Fibroblast of skin of left quadriceps (primary cell): ENCODE measurements at regions not wholly inside any gene's neighbourhood (a gene's known extent, or its start where the extent isn't known, plus 50 kb on each side); places are given as distances from the start of the nearest gene placed in this dataset.

Source experiments
- DNase-seq, 2 experiments: peaks; one replicate each; pipeline ENCODE4 v3.0.0-alpha.2; 2013; ENCODE audit warnings: low read depth in 2 of 2

- no peak for DNase-seq
These were observed 593.5 kb upstream of the MGMT start for GRCh38 chr10:128873411-128874054.

- no peak for DNase-seq
These were observed 592.7 kb upstream of the MGMT start for GRCh38 chr10:128874331-128874730.

- DNase-seq: no peak
These were observed 591.9 kb upstream of the MGMT start for GRCh38 chr10:128875030-128875744.

GRCh38 chr10:128875956-128876736 is 590.9 kb upstream of the MGMT start:
- peak; percentile 53 to 55 for DNase-seq

GRCh38 chr10:128877141-128877540 is 589.9 kb upstream of the MGMT start:
- no peak for DNase-seq

GRCh38 chr10:128877936-128878335 is 589.1 kb upstream of the MGMT start:
- DNase-seq: no peak

GRCh38 chr10:128879030-128879429 is 588.0 kb upstream of the MGMT start:
- DNase-seq: no peak

GRCh38 chr10:128879441-128880140 is 587.5 kb upstream of the MGMT start:
- DNase-seq: no peak

- no peak for DNase-seq
These were observed 586.8 kb upstream of the MGMT start for GRCh38 chr10:128880159-128880725.

- DNase-seq: no peak
These were observed 586.0 kb upstream of the MGMT start for GRCh38 chr10:128881086-128881485.

- DNase-seq: no peak
These were observed 583.6 kb upstream of the MGMT start for GRCh38 chr10:128883231-128884032.

- no peak for DNase-seq
These were observed 583.0 kb upstream of the MGMT start for GRCh38 chr10:128884033-128884425.

GRCh38 chr10:128884496-128885072 is 582.5 kb upstream of the MGMT start:
- no peak for DNase-seq

- no peak for DNase-seq
These were observed 581.2 kb upstream of the MGMT start for GRCh38 chr10:128885573-128886555.

- no peak for DNase-seq
These were observed 579.2 kb upstream of the MGMT start for GRCh38 chr10:128887856-128888255.

GRCh38 chr10:128892005-128892404 is 575.0 kb upstream of the MGMT start:
- DNase-seq: no peak

- no peak for DNase-seq
These were observed 572.4 kb upstream of the MGMT start for GRCh38 chr10:128894641-128895040.

- DNase-seq: no peak
These were observed 571.6 kb upstream of the MGMT start for GRCh38 chr10:128895473-128895872.

GRCh38 chr10:128896116-128896795 is 570.8 kb upstream of the MGMT start:
- DNase-seq: no peak
